Naive B cell (primary cell): ENCODE measurements at regions not wholly inside any gene's neighbourhood (a gene's known extent, or its start where the extent isn't known, plus 50 kb on each side); places are given as distances from the start of the nearest gene placed in this dataset.
A peak's percentile ranks its signal among the peaks of the same experiment; 100 is the strongest.
"Not testable (repeated sequence)": the region's sequence is repeated elsewhere in the genome, so short reads cannot be mapped to it uniquely, and the experiment has no call there.

Experiments used
- ATAC-seq, 2 donors: fragments of 150-1000 bp; cut with Tn5 transposase; 2 replicates each; pipeline ENCODE4 v1.10.0; 2021; ENCODE audit warnings: low read depth in 2 of 2, mild to moderate bottlenecking in 2 of 2, moderate library complexity in 2 of 2
- DNase-seq: peaks from one replicate; pipeline ENCODE4 v3.0.0; 2022
- H3K27ac Mint-ChIP-seq, 6 donors: one replicate each; pipeline ENCODE4 v1.8.0; 2020 to 2022; ENCODE audit warnings: mild to moderate bottlenecking in 6 of 6, mixed read lengths in 6 of 6, moderate library complexity in 5 of 6, inconsistent platforms in 2 of 6
- H3K27me3 Mint-ChIP-seq, 3 donors: one replicate each; pipeline ENCODE4 v1.8.0; 2021 to 2022; ENCODE audit warnings: mixed read lengths in 3 of 3, mild to moderate bottlenecking in 1 of 3
- H3K36me3 Mint-ChIP-seq, 2 donors: one replicate each; pipeline ENCODE4 v1.8.0; 2020 to 2022; ENCODE audit warnings: mixed read lengths in 2 of 2, inconsistent platforms in 1 of 2, mild to moderate bottlenecking in 1 of 2
- H3K4me1 Mint-ChIP-seq, 3 donors: one replicate each; pipeline ENCODE4 v1.8.0; 2020 to 2022; ENCODE audit warnings: mixed read lengths in 3 of 3, inconsistent platforms in 1 of 3, mild to moderate bottlenecking in 1 of 3, moderate library complexity in 1 of 3
- H3K4me3 Mint-ChIP-seq, 8 donors: one replicate each; pipeline ENCODE4 v1.8.0; 2020 to 2022; ENCODE audit warnings: mild to moderate bottlenecking in 8 of 8, mixed read lengths in 8 of 8, moderate library complexity in 8 of 8, inconsistent platforms in 2 of 8
- H3K9me3 Mint-ChIP-seq, 7 donors: one replicate each; pipeline ENCODE4 v1.8.0; 2020 to 2022; ENCODE audit warnings: mixed read lengths in 7 of 7, mild to moderate bottlenecking in 5 of 7, inconsistent platforms in 2 of 7, moderate library complexity in 1 of 7

DNA sequence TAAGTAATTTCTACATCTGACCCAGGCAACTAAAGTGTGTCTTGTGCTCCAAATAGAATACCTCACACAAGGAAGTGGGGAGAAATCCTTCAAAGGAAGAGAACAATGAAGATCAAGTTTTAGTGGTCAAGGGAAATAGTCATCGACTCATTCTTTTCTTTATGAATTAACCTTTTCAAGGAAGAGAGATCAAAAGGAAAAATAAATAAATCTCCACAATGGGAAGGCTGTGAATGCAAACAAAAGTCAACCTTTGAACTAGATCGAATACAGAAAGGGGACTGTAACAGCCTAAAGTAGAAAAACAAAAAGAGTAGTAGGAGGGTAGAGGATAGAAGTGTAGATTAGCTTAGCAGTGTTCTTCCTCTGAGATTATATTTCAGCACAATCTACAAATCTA, 274.6 kb upstream of the COBL start:
- no peaks in the 10 kb centered on the region for H3K4me1 Mint-ChIP-seq
- ATAC-seq, result no peak
- H3K4me3 Mint-ChIP-seq, result no peak overlapping the region
- no peaks in the 10 kb centered on the region for H3K36me3 Mint-ChIP-seq
- H3K27me3 Mint-ChIP-seq, result no peaks in the 10 kb centered on the region
- H3K9me3 Mint-ChIP-seq, result peaks cover 2 to 12% (median 6%) of the 10 kb centered on the region in 7 donors
- no peak overlapping the region for H3K27ac Mint-ChIP-seq
- no peak for DNase-seq

DNA sequence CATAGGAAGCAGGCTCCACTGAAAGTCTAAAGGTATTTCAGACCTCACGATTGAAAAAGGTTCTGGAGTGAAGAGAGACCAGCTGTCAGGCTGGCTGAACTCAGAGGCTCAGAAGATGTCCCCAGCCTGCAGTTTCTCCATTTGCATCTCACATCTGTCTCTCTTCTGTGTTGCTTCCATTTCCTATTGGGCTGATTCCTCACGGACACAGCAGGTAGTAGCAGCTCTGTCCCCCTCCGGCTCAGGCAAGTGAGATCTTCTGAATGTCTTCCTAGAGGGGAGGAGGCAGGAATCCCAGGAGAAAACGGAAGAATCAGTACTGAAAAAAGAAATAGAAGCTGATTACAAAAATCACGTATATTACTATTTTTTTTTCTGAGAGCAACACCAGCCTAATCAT, 274.1 kb upstream of the COBL start:
- Mint-ChIP-seq H3K9me3 (peaks cover 2 to 15% (median 6%) of the 10 kb centered on the region in 7 donors), H3K27me3 (no peaks in the 10 kb centered on the region), H3K36me3 (no peaks in the 10 kb centered on the region), H3K4me1 (no peaks in the 10 kb centered on the region), H3K4me3 (no peak overlapping the region), H3K27ac (no peak overlapping the region)
- DNase-seq (no peak), ATAC-seq (no peak)

DNA sequence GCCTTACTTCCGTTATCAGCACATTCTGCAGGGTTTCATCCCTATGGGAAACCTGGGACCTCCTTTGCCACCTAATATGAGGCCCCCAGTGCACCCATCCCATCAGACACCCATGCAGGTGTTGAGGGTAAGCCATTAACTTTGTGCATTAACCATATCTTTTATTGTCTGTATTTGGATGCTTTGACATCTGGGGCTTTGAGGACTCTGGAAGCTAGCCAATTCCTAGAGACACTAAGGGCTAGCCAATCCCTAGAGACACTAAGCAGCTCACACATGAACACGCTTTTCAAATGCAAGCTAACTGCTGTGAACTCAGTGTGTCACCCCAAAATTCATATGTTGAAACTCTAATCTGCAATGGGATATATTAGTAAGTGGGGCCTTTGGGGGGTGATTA, 272.5 kb upstream of the COBL start:
- H3K4me3 Mint-ChIP-seq, result no peak overlapping the region
- ATAC-seq (no peak), DNase-seq (no peak)
- peaks cover under 1 to 15% (median 5%) of the 10 kb centered on the region in 7 donors for H3K9me3 Mint-ChIP-seq
- H3K27ac Mint-ChIP-seq, result no peak overlapping the region
- no peaks in the 10 kb centered on the region for H3K4me1 Mint-ChIP-seq
- H3K36me3 Mint-ChIP-seq, result no peaks in the 10 kb centered on the region
- H3K27me3 Mint-ChIP-seq, result no peaks in the 10 kb centered on the region

DNA sequence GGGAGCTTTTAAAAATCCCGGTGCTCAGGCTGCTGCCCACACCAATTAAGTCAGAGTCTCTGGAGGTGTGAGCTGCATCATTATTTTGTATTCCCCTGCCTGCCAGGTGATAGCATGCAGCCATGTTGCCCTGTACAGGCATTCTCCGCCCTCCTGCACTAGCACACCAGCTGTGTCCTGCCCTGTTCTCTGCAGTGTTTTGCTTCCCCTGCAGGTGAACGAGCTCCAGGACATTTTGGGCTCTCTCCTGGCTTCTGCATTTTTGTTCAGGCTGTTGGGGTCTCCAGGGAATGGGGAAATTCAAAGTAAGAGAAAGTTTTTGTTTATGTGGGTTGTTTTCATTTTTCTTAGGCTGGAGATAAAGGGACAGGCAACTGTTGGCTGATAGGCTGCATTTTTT, 271.0 kb upstream of the COBL start:
- ATAC-seq, result no peak
- peaks cover 0 to 14% (median 4%) of the 10 kb centered on the region in 7 donors for H3K9me3 Mint-ChIP-seq
- H3K36me3 Mint-ChIP-seq, result no peaks in the 10 kb centered on the region
- H3K4me1 Mint-ChIP-seq, result no peaks in the 10 kb centered on the region
- no peak overlapping the region for H3K27ac Mint-ChIP-seq
- no peaks in the 10 kb centered on the region for H3K27me3 Mint-ChIP-seq
- no peak overlapping the region for H3K4me3 Mint-ChIP-seq
- DNase-seq, result no peak

DNA sequence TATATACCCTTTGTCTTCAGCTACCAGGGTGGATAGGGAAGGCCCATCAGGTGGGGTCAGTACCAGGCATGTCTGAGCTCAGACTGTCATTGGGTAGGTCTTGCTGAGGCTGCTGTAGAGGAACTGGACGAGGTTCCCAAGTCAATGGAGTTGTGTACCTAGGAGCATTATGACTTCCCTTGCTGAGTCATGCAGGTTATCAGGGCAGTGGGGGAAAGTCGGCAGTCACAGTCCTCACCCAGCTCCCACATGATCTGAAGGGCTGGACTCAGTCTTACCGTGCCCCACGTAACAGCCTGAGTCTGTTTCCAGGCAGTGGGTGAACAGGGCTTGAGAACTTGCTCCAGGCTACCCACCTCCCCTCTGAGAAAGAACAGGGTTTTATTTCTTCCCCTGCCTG, 260.8 kb upstream of the COBL start:
- Mint-ChIP-seq H3K27me3 (no peaks in the 10 kb centered on the region), H3K4me3 (no peak overlapping the region), H3K27ac (no peak overlapping the region), H3K9me3 (peaks cover 6 to 29% (median 21%) of the 10 kb centered on the region in 7 donors), H3K4me1 (no peaks in the 10 kb centered on the region), H3K36me3 (no peaks in the 10 kb centered on the region)
- ATAC-seq (no peak), DNase-seq (no peak)

DNA sequence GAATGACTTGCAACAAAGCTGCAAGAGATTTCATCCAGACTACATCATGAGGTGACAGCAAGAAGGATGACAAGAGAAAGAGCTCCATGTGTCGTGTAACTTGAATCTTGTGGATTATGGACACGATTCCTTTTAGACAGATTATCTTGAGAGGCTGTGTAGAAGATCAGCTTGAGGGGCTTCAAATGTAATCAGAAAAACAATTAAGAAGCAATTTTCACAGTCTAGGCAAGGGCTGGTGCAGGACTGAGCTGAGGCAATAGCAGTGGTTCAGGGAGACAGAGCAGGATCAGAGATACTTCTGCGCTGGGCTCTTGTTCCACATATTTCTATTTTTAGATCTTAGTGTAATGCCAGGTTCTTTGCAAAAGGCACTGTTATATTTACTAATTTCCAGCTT, 253.0 kb upstream of the COBL start:
- Mint-ChIP-seq H3K9me3 (peaks cover 2 to 20% (median 12%) of the 10 kb centered on the region in 7 donors), H3K4me1 (no peaks in the 10 kb centered on the region), H3K27me3 (no peaks in the 10 kb centered on the region), H3K36me3 (no peaks in the 10 kb centered on the region), H3K4me3 (no peak overlapping the region), H3K27ac (no peak overlapping the region)
- DNase-seq (no peak), ATAC-seq (no peak)

DNA sequence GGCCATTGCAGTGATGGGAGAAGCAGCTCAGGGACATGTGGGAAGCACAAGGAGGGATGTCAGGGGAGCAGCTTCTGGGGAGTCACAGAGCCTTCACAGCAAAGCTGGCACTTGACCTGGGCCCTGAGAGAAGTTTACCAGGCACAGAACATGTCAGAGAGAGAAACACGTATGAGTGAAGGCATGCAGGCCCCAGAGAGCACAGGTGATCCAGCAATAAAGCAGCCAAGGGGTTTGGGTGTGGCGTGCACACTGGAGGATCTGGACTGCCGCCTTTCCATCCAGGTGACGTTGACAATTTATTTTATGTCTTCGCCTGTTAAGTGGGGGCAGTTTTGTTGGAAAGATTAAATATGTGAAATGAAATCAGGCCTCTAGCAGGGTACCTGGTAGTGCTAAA, 252.6 kb upstream of the COBL start:
- Mint-ChIP-seq H3K4me3 (no peak overlapping the region), H3K27me3 (no peaks in the 10 kb centered on the region)

DNA sequence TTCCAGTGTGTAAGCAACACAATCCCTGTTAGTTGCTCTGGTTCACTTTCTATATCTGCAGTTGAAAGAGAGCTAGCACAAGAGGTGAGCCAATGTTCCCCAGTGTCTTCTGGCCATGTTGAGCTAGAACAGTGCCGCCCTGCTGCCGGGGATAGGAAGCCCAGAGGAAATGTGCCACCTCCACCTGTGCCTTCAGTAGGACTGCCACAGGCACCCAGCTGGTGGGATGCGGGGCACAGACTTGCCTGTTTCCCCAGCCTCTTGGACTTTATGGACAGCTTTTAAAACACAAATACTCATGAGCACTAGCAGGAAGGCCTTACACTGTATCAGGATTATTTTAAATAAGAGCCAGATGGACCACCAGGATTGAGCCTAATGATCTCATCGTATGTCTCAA, 234.5 kb upstream of the COBL start:
- no peak for ATAC-seq

More for the DNA sequence above, 252.6 kb upstream of the COBL start:
- no peak overlapping the region for H3K27ac Mint-ChIP-seq
- no peak for ATAC-seq
- no peaks in the 10 kb centered on the region for H3K36me3 Mint-ChIP-seq
- no peak for DNase-seq
- peaks cover 0 to 21% (median 11%) of the 10 kb centered on the region in 7 donors for H3K9me3 Mint-ChIP-seq
- H3K4me1 Mint-ChIP-seq, result no peaks in the 10 kb centered on the region

DNA sequence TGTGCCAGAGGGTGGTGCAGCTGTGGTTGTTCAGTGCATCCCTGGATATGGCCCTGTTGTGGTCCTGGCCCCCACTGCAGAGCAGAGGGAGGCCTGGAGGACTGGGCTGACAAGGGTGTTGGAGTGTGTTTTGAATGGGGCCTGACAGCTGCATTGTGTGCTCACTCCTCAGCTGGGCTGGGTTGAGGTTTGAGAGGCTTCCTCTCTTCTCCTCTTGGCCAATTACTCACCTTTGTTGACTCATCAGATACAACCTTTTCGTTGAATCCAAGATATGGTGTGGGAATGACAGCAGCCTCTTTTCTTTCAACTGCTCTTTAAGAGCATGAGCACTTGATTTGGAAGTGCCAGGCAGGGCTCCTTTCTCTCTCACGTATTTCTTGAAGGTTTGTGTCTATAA, 228.5 kb upstream of the COBL start:
- Mint-ChIP-seq H3K27me3 (no peaks in the 10 kb centered on the region), H3K9me3 (peaks cover 5 to 21% (median 9%) of the 10 kb centered on the region in 7 donors)
- no peak for ATAC-seq

More for the DNA sequence above, 234.5 kb upstream of the COBL start:
- H3K4me1 Mint-ChIP-seq, result no peaks in the 10 kb centered on the region
- H3K27me3 Mint-ChIP-seq, result no peaks in the 10 kb centered on the region
- DNase-seq, result no peak
- H3K27ac Mint-ChIP-seq, result no peak overlapping the region
- H3K36me3 Mint-ChIP-seq, result peaks cover 0 to 6% of the 10 kb centered on the region in 2 donors
- H3K4me3 Mint-ChIP-seq, result no peak overlapping the region
- H3K9me3 Mint-ChIP-seq, result peaks cover 16 to 31% (median 18%) of the 10 kb centered on the region in 7 donors

DNA sequence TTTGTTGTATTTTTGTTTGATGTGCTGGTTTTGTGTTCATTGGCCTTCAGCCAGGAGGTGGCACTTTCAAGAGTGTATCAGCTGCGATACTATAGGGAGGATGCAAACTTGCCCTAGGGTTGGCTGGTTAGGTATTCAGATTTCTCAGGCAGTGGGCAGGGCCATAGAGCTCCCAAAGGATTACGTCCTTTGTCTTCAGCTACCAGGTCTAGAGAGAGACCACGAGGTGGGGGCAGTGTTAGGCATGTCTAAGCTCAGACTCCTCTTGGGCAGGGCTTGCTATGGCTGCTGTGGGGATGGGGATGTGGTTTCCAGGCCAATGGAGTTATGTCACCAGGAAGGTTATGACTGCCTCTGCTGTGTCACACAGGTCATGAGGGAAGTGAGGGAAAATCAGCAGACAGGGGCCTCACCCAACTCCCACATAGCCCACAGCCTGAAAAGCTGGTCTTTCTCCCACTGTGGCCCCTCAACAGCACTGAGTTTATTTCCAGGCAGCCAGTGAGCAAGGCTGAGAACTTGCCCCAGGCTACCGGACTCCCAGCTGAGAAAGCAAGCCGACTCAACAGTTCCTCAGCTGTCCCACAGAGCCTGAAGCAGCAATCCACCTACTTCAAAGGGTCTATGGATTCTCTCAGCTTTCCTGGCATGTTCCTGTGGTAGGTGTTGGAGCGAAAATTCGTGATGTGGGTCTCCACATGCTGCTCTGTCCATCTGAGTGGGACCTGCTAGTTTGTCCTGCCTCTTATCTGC, 227.4 kb upstream of the COBL start:
- no peaks in the 10 kb centered on the region for H3K36me3 Mint-ChIP-seq
- no peaks in the 10 kb centered on the region for H3K27me3 Mint-ChIP-seq
- DNase-seq (no peak), ATAC-seq (no peak)
- peaks cover 5 to 31% (median 9%) of the 10 kb centered on the region in 7 donors for H3K9me3 Mint-ChIP-seq
- H3K4me1 Mint-ChIP-seq, result no peaks in the 10 kb centered on the region
- H3K27ac Mint-ChIP-seq, result peak overlapping the region in 1 of 6 donors; percentile 42
- no peak overlapping the region for H3K4me3 Mint-ChIP-seq

More for the DNA sequence above, 228.5 kb upstream of the COBL start:
- no peak for DNase-seq
- Mint-ChIP-seq H3K4me1 (no peaks in the 10 kb centered on the region), H3K27ac (no peak overlapping the region), H3K36me3 (peaks cover 0 to 6% of the 10 kb centered on the region in 2 donors), H3K4me3 (no peak overlapping the region)

DNA sequence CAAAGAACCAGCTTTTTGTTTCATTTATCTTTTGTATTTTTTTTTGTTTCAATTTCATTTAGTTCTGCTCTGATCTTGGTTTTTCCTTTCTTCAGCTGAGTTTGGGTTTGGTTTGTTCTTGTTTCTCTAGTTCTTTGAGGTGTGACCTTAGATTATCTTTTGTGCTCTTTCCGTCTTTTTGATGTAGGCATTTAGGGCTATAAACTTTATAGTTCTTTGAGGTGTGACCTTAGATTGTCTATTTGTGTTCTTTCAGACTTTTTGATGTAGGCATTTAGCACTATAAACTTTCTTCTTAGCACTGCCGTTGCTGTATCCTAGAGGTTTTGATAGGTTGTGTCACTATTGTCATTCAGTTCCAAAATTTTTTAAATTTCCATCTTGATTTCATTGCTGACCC, 224.3 kb upstream of the COBL start:
- not testable (repeated sequence) for ATAC-seq, DNase-seq, H3K27me3 Mint-ChIP-seq, H3K36me3 Mint-ChIP-seq, H3K4me1 Mint-ChIP-seq, H3K27ac Mint-ChIP-seq
- peaks cover 7 to 35% (median 12%) of the 10 kb centered on the region in 7 donors for H3K9me3 Mint-ChIP-seq
- peak overlapping the region in 1 of 8 donors; percentile 22 for H3K4me3 Mint-ChIP-seq

DNA sequence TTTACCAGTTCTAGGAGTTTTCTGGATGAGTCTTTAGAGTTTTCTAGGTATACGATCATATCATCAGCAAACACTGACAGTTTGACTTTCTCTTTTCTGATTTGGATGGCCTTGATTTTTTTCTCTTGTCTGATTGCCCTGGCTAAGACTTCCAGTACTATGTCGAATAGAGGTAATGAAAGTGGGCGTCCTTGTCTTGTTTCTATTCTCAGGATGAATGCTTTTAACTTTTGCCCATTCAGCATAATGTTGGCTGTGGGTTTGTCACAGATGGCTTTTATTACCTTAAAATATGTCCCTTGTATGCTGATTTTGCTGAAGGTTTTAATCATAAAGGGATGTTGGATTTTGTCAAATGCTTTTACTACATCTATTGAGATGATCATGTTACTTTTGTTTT, 223.2 kb upstream of the COBL start:
- Mint-ChIP-seq H3K4me3 (no peak overlapping the region), H3K27me3 (no peaks in the 10 kb centered on the region), H3K36me3 (no peaks in the 10 kb centered on the region), H3K4me1 (no peaks in the 10 kb centered on the region), H3K9me3 (peaks cover 7 to 35% (median 18%) of the 10 kb centered on the region in 7 donors), H3K27ac (no peak overlapping the region)
- DNase-seq (no peak), ATAC-seq (no peak)

DNA sequence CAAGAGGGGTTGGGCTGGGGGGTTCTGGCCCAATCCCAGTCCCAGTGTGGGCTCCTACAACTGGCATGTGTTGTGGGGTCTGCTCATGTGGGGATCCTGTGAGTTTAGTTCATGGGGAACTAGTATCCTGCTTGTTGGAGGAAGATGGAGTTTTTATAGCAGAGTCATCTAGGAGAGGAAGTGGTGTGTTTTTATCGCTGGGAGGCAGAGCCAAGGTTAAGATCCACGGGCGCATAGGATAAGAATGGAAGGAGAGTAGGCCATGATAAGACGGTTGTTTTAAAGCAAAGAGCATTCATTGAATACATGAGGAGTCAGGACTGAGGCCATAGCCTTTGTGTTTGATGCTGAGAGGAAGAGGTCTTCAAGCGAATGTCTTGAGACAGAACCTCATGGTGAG, 211.6 kb upstream of the COBL start:
- H3K36me3 Mint-ChIP-seq, result no peaks in the 10 kb centered on the region
- ATAC-seq (no peak), DNase-seq (no peak)
- H3K27ac Mint-ChIP-seq, result no peak overlapping the region
- H3K27me3 Mint-ChIP-seq, result no peaks in the 10 kb centered on the region
- H3K4me1 Mint-ChIP-seq, result no peaks in the 10 kb centered on the region
- H3K4me3 Mint-ChIP-seq, result no peak overlapping the region
- H3K9me3 Mint-ChIP-seq, result peaks cover 0 to 19% (median 6%) of the 10 kb centered on the region in 7 donors

DNA sequence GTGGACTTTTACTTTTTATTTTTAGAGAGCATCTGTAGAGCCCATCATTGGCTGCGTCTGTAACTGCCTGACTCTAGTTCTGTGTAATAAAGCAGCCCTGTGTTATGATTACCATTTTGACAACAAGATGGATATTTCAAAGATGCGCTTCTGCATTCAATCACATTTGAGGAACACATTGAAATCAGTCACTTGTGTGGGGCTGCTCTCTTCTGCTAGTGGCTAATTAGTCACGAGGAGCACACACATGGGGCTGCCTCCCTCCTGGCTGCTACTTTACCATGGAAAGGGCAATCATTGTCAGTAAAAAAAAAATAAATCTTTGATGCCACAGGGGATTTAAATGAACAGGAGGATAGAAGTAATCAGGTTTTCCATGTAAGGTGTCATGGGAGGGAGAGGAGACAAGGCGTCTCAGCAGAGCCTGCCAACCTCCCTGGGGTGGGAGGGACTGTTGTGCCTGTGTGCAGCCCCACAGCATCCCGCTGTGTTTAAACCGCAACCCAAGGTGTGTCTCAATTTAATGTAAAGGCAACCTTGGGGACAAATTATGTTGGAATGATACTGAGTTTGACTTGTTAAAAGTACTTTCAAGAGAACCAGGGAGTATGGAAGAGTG, 205.2 kb upstream of the COBL start:
- no peak overlapping the region for H3K27ac Mint-ChIP-seq
- ATAC-seq (no peak), DNase-seq (no peak)
- no peaks in the 10 kb centered on the region for H3K4me1 Mint-ChIP-seq
- H3K36me3 Mint-ChIP-seq, result no peaks in the 10 kb centered on the region
- H3K27me3 Mint-ChIP-seq, result no peaks in the 10 kb centered on the region
- peaks cover 0 to 5% (median 1%) of the 10 kb centered on the region in 7 donors for H3K9me3 Mint-ChIP-seq
- no peak overlapping the region for H3K4me3 Mint-ChIP-seq
